ENCODE measurements at regions not wholly inside any gene's neighbourhood (a gene's known extent, or its start where the extent isn't known, plus 50 kb on each side); places are given as distances from the start of the nearest gene placed in this dataset.
"Not testable (repeated sequence)": the region's sequence is repeated elsewhere in the genome, so short reads cannot be mapped to it uniquely, and the experiment has no call there.

- ChIA-PET CTCF (no interaction called here), POLR2A (no interaction called here)
- Mint-ChIP-seq H3K9me3 (ENCODE audit: low read depth) (no peaks in the 10 kb centered on the region), H3K27ac (no peak overlapping the region), H3K36me3 (ENCODE audit: low read depth) (no peaks in the 10 kb centered on the region), H3K27me3 (no peaks in the 10 kb centered on the region), H3K4me3 (no peak overlapping the region), H3K4me1 (no peaks in the 10 kb centered on the region)
- DNase-seq, result no peak
- intact Hi-C loops (cut with DNase I, micrococcal nuclease), result no loop called here
- ATAC-seq, result no peak
Observed at GRCh38 chr12:124703856-124704255, 136.4 kb upstream of the NCOR2 start.

GRCh38 chr12:124702736-124703135 lies 135.3 kb upstream of the NCOR2 start:
- Mint-ChIP-seq H3K9me3 (ENCODE audit: low read depth) (no peaks in the 10 kb centered on the region), H3K4me1 (no peaks in the 10 kb centered on the region), H3K4me3 (no peak overlapping the region), H3K27me3 (no peaks in the 10 kb centered on the region), H3K36me3 (ENCODE audit: low read depth) (no peaks in the 10 kb centered on the region), H3K27ac (no peak overlapping the region)
- DNase-seq (no peak), ATAC-seq (no peak)
- intact Hi-C loops (cut with DNase I, micrococcal nuclease), result no loop called here
- POLR2A ChIA-PET, result no interaction called here
- CTCF ChIA-PET, result interaction anchor here (1.0 to 1.3 kb wide), 3 partner anchors 12 to 62 kb away, joined by 3 to 4 read pairs (median 3); no protein-coding TSS in a partner anchor

GRCh38 chr12:124700810-124701592 lies 133.6 kb upstream of the NCOR2 start:
- no peaks in the 10 kb centered on the region for H3K9me3 Mint-ChIP-seq (ENCODE audit: low read depth)
- ChIA-PET POLR2A (no interaction called here), CTCF (no interaction called here)
- DNase-seq (no peak), ATAC-seq (no peak)
- no peaks in the 10 kb centered on the region for H3K36me3 Mint-ChIP-seq (ENCODE audit: low read depth)
- no peak overlapping the region for H3K4me3 Mint-ChIP-seq
- no peaks in the 10 kb centered on the region for H3K4me1 Mint-ChIP-seq
- H3K27ac Mint-ChIP-seq, result no peak overlapping the region
- H3K27me3 Mint-ChIP-seq, result no peaks in the 10 kb centered on the region
- intact Hi-C loops (cut with DNase I, micrococcal nuclease), result no loop called here

- Mint-ChIP-seq H3K4me3 (no peak overlapping the region), H3K9me3 (ENCODE audit: low read depth) (no peaks in the 10 kb centered on the region), H3K4me1 (no peaks in the 10 kb centered on the region), H3K36me3 (ENCODE audit: low read depth) (no peaks in the 10 kb centered on the region), H3K27me3 (no peaks in the 10 kb centered on the region), H3K27ac (no peak overlapping the region)
- DNase-seq, result no peak
- ATAC-seq, result no peak
- intact Hi-C loops (cut with DNase I, micrococcal nuclease), result no loop called here
- CTCF ChIA-PET, result interaction anchor here (0.6 kb wide), 1 partner anchor 485 kb away, joined by 3 read pairs; no protein-coding TSS in a partner anchor
- POLR2A ChIA-PET, result no interaction called here
Observed at GRCh38 chr12:124699909-124700308, 132.5 kb upstream of the NCOR2 start.

- intact Hi-C loops (cut with DNase I, micrococcal nuclease), result no loop called here
Observed at GRCh38 chr12:124698998-124699305, 131.5 kb upstream of the NCOR2 start.

GRCh38 chr12:124698211-124698997 lies 131.0 kb upstream of the NCOR2 start:
- no peak for ATAC-seq
- Mint-ChIP-seq H3K36me3 (ENCODE audit: low read depth) (no peaks in the 10 kb centered on the region), H3K9me3 (ENCODE audit: low read depth) (no peaks in the 10 kb centered on the region), H3K27ac (no peak overlapping the region), H3K4me1 (peaks cover 6% of the 10 kb centered on the region), H3K27me3 (no peaks in the 10 kb centered on the region), H3K4me3 (no peak overlapping the region)
- intact Hi-C loops (cut with DNase I, micrococcal nuclease), result no loop called here
- ChIA-PET CTCF (interaction anchor here (0.6 to 1.3 kb wide), 2 partner anchors 33 to 174 kb away, joined by 3 read pairs; no protein-coding TSS in a partner anchor), POLR2A (no interaction called here)
- DNase-seq, result no peak

More at GRCh38 chr12:124698998-124699305, 131.5 kb upstream of the NCOR2 start:
- ATAC-seq, result no peak
- Mint-ChIP-seq H3K4me3 (no peak overlapping the region), H3K4me1 (peaks cover 6% of the 10 kb centered on the region), H3K36me3 (ENCODE audit: low read depth) (no peaks in the 10 kb centered on the region), H3K9me3 (ENCODE audit: low read depth) (no peaks in the 10 kb centered on the region), H3K27ac (no peak overlapping the region), H3K27me3 (no peaks in the 10 kb centered on the region)
- no peak for DNase-seq
- ChIA-PET POLR2A (no interaction called here), CTCF (interaction anchor here (1.3 kb wide), 1 partner anchor 33 kb away, joined by 3 read pairs; no protein-coding TSS in a partner anchor)

- DNase-seq; H3K27me3 Mint-ChIP-seq; ATAC-seq; H3K4me1 Mint-ChIP-seq; H3K4me3 Mint-ChIP-seq; H3K27ac Mint-ChIP-seq; POLR2A ChIA-PET; H3K9me3 Mint-ChIP-seq (ENCODE audit: low read depth); intact Hi-C loops (cut with DNase I, micrococcal nuclease); CTCF ChIA-PET; H3K36me3 Mint-ChIP-seq (ENCODE audit: low read depth): not testable (repeated sequence)
Observed at GRCh38 chr12:124697722-124698121, 130.3 kb upstream of the NCOR2 start.

GRCh38 chr12:124696693-124697476 lies 129.5 kb upstream of the NCOR2 start:
- Mint-ChIP-seq H3K27ac (no peak overlapping the region), H3K4me3 (no peak overlapping the region), H3K27me3 (no peaks in the 10 kb centered on the region), H3K4me1 (peaks cover 6% of the 10 kb centered on the region), H3K36me3 (ENCODE audit: low read depth) (no peaks in the 10 kb centered on the region), H3K9me3 (ENCODE audit: low read depth) (peaks cover 11% of the 10 kb centered on the region)
- intact Hi-C loops (cut with DNase I, micrococcal nuclease), result no loop called here
- ATAC-seq (no peak), DNase-seq (no peak)
- CTCF ChIA-PET, result no interaction called here
- POLR2A ChIA-PET, result no interaction called here

- ChIA-PET POLR2A (no interaction called here), CTCF (no interaction called here)
- ATAC-seq (no peak), DNase-seq (no peak)
- no peak overlapping the region for H3K4me3 Mint-ChIP-seq
- H3K36me3 Mint-ChIP-seq (ENCODE audit: low read depth), result no peaks in the 10 kb centered on the region
- peaks cover 15% of the 10 kb centered on the region for H3K9me3 Mint-ChIP-seq (ENCODE audit: low read depth)
- intact Hi-C loops (cut with DNase I, micrococcal nuclease), result no loop called here
- peaks cover 6% of the 10 kb centered on the region for H3K4me1 Mint-ChIP-seq
- no peak overlapping the region for H3K27ac Mint-ChIP-seq
- no peaks in the 10 kb centered on the region for H3K27me3 Mint-ChIP-seq
Observed at GRCh38 chr12:124695861-124696260, 128.4 kb upstream of the NCOR2 start.

GRCh38 chr12:124694846-124695497 lies 127.6 kb upstream of the NCOR2 start:
- peaks cover 6% of the 10 kb centered on the region for H3K4me1 Mint-ChIP-seq
- DNase-seq (no peak), ATAC-seq (no peak)
- POLR2A ChIA-PET, result no interaction called here
- intact Hi-C loops (cut with DNase I, micrococcal nuclease), result no loop called here
- no peaks in the 10 kb centered on the region for H3K27me3 Mint-ChIP-seq
- H3K27ac Mint-ChIP-seq, result no peak overlapping the region
- no peaks in the 10 kb centered on the region for H3K36me3 Mint-ChIP-seq (ENCODE audit: low read depth)
- peaks cover 15% of the 10 kb centered on the region for H3K9me3 Mint-ChIP-seq (ENCODE audit: low read depth)
- no peak overlapping the region for H3K4me3 Mint-ChIP-seq
- CTCF ChIA-PET, result no interaction called here

- Mint-ChIP-seq H3K4me1 (peaks cover 6% of the 10 kb centered on the region), H3K27ac (no peak overlapping the region), H3K27me3 (no peaks in the 10 kb centered on the region), H3K9me3 (ENCODE audit: low read depth) (peaks cover 15% of the 10 kb centered on the region), H3K4me3 (no peak overlapping the region), H3K36me3 (ENCODE audit: low read depth) (no peaks in the 10 kb centered on the region)
- DNase-seq (peak; percentile 37), ATAC-seq (peak; percentile 78)
- intact Hi-C loops (cut with DNase I, micrococcal nuclease), result no loop called here
- POLR2A ChIA-PET, result interaction anchor here (0.7 kb wide), 1 partner anchor 1569 kb away, joined by 5 read pairs; no protein-coding TSS in a partner anchor
- CTCF ChIA-PET, result no interaction called here
Observed at GRCh38 chr12:124694250-124694649, 126.8 kb upstream of the NCOR2 start.

All from activated CD4-positive, alpha-beta T cell treated with anti-CD3 and anti-CD28 coated beads for 36 hours (primary cell).